H9 (cell line): ENCODE measurements at regions not wholly inside any gene's neighbourhood (a gene's known extent, or its start where the extent isn't known, plus 50 kb on each side); places are given as distances from the start of the nearest gene placed in this dataset.

Experiments
- DNase-seq: peaks from one replicate; pipeline ENCODE4 v3.0.0-alpha.2; 2017
- H2AFZ ChIP-seq: one replicate; pipeline ENCODE4 v1.6.1; 2013; ENCODE audit warnings: mild to moderate bottlenecking, low read length, control low read depth, moderate library complexity
- H2AK5ac ChIP-seq: 2 replicates; pipeline ENCODE4 v1.6.1; 2013; ENCODE audit warnings: low read length, control low read depth, mixed read lengths; ENCODE audit not compliant: insufficient read length
- H2BK120ac ChIP-seq: one replicate; pipeline ENCODE4 v1.6.1; 2013; ENCODE audit warnings: low read depth, mild to moderate bottlenecking, low read length, control low read depth, inconsistent platforms; ENCODE audit not compliant: poor library complexity, severe bottlenecking
- H2BK12ac ChIP-seq: 2 replicates; pipeline ENCODE4 v1.6.1; 2013; ENCODE audit warnings: low read length, control low read depth, mixed read lengths, low read depth; ENCODE audit not compliant: insufficient read length
- H2BK15ac ChIP-seq: 2 replicates; pipeline ENCODE4 v1.6.1; 2013; ENCODE audit warnings: low read depth, low read length, control low read depth
- H2BK20ac ChIP-seq: one replicate; pipeline ENCODE4 v1.6.1; 2013; ENCODE audit warnings: low read depth, mild to moderate bottlenecking, low read length, control low read depth, inconsistent platforms; ENCODE audit not compliant: poor library complexity, severe bottlenecking
- H2BK5ac ChIP-seq: 2 replicates; pipeline ENCODE4 v1.6.1; 2013; ENCODE audit warnings: low read length, control low read depth, mixed read lengths; ENCODE audit not compliant: insufficient read length
- H3K14ac ChIP-seq: 2 replicates; pipeline ENCODE4 v1.6.1; 2013; ENCODE audit warnings: low read length, control low read depth; ENCODE audit not compliant: insufficient read depth
- H3K18ac ChIP-seq: 2 replicates; pipeline ENCODE4 v1.6.1; 2013; ENCODE audit warnings: low read depth, mild to moderate bottlenecking, mixed read lengths, low read length, control low read depth; ENCODE audit not compliant: insufficient read length
- H3K23ac ChIP-seq: 2 replicates; pipeline ENCODE4 v1.6.1; 2013; ENCODE audit warnings: low read length, control low read depth, mixed read lengths, low read depth; ENCODE audit not compliant: insufficient read length
- H3K23me2 ChIP-seq: 2 replicates; pipeline ENCODE4 v1.6.1; 2013; ENCODE audit warnings: low read depth, mild to moderate bottlenecking, mixed read lengths, low read length, control low read depth; ENCODE audit not compliant: insufficient read length, poor library complexity, severe bottlenecking
- H3K27ac ChIP-seq: 2 replicates; pipeline ENCODE4 v1.5.1; 2013; ENCODE audit warnings: low read length, control low read depth, mixed read lengths, low read depth; ENCODE audit not compliant: insufficient read length
- H3K27me3 ChIP-seq: 2 replicates; pipeline ENCODE4 v1.6.1; 2013; ENCODE audit warnings: low read length, control low read depth, inconsistent platforms; ENCODE audit not compliant: insufficient read depth
- H3K4ac ChIP-seq: 2 replicates; pipeline ENCODE4 v1.6.1; 2013; ENCODE audit warnings: low read depth, mild to moderate bottlenecking, control low read depth, inconsistent platforms, low read length, moderate library complexity
- H3K4me1 ChIP-seq: 2 replicates; pipeline ENCODE4 v1.6.1; 2013; ENCODE audit warnings: low read length, control low read depth, inconsistent platforms; ENCODE audit not compliant: insufficient read depth
- H3K4me2 ChIP-seq: 2 replicates; pipeline ENCODE4 v1.6.1; 2013; ENCODE audit warnings: low read length, control low read depth, mixed read lengths; ENCODE audit not compliant: insufficient read length, insufficient read depth
- H3K56ac ChIP-seq: 2 replicates; pipeline ENCODE4 v1.6.1; 2013; ENCODE audit warnings: low read depth, mild to moderate bottlenecking, mixed read lengths, low read length, control low read depth; ENCODE audit not compliant: insufficient read length
- H3K79me1 ChIP-seq: 2 replicates; pipeline ENCODE4 v1.6.1; 2013; ENCODE audit warnings: low read depth, mild to moderate bottlenecking, moderate library complexity, low read length, control low read depth, inconsistent platforms; ENCODE audit not compliant: insufficient read depth, poor library complexity, severe bottlenecking
- H3K79me2 ChIP-seq: 2 replicates; pipeline ENCODE4 v1.6.1; 2013; ENCODE audit warnings: low read length, control low read depth, inconsistent platforms; ENCODE audit not compliant: insufficient read depth
- H3K9ac ChIP-seq: 2 replicates; pipeline ENCODE4 v1.6.1; 2013; ENCODE audit warnings: low read length, control low read depth, mixed read lengths; ENCODE audit not compliant: insufficient read length; ENCODE audit errors: extremely low read depth
- H3K9me3 ChIP-seq: one replicate; pipeline ENCODE4 v1.6.1; 2013; ENCODE audit warnings: low read depth, low read length, inconsistent platforms; ENCODE audit not compliant: control insufficient read depth
- H3T11ph ChIP-seq: one replicate; pipeline ENCODE4 v1.6.1; 2013; ENCODE audit warnings: mild to moderate bottlenecking, low read length, control low read depth, inconsistent platforms
- H4K20me1 ChIP-seq: one replicate; pipeline ENCODE4 v1.6.1; 2013; ENCODE audit not compliant: control insufficient read depth, insufficient read length, insufficient read depth
- H4K5ac ChIP-seq: 2 replicates; pipeline ENCODE4 v1.6.1; 2013; ENCODE audit warnings: low read depth, mild to moderate bottlenecking, mixed read lengths, low read length, control low read depth; ENCODE audit not compliant: insufficient read length
- H4K8ac ChIP-seq: replicated peaks from 2 replicates; pipeline ENCODE4 v1.6.1; 2013; ENCODE audit warnings: low read length, control low read depth, mixed read lengths, low read depth; ENCODE audit not compliant: insufficient read length
- H4K91ac ChIP-seq: 2 replicates; pipeline ENCODE4 v1.6.1; 2013; ENCODE audit warnings: low read depth, mild to moderate bottlenecking, moderate library complexity, mixed read lengths, low read length, control low read depth; ENCODE audit not compliant: insufficient read length
- H3K27ac Mint-ChIP-seq, 3 experiments: 2 replicates in 2 of 3; 3 replicates in 1 of 3; pipeline ENCODE4 v1.8.0; 2020 to 2021; ENCODE audit warnings: mixed read lengths in 3 of 3, mild to moderate bottlenecking in 1 of 3, moderate library complexity in 1 of 3
- H3K27me3 Mint-ChIP-seq: 2 replicates; pipeline ENCODE4 v1.8.0; 2021; ENCODE audit warnings: low read depth, mild to moderate bottlenecking, moderate library complexity, mixed read lengths
- H3K36me3 Mint-ChIP-seq, 3 experiments: 2 replicates in 2 of 3; 3 replicates in 1 of 3; pipeline ENCODE4 v1.8.0; 2020 to 2021; ENCODE audit warnings: low read depth in 3 of 3, mixed read lengths in 3 of 3; ENCODE audit not compliant: insufficient read depth in 1 of 3
- H3K4me1 Mint-ChIP-seq, 2 experiments: 2 replicates each; pipeline ENCODE4 v1.8.0; 2020; ENCODE audit warnings: mixed read lengths in 2 of 2
- H3K4me3 Mint-ChIP-seq, 2 experiments: 2 replicates in 1 of 2; 3 replicates in 1 of 2; pipeline ENCODE4 v1.8.0; 2020 to 2021; ENCODE audit warnings: mild to moderate bottlenecking in 2 of 2, mixed read lengths in 2 of 2, moderate library complexity in 1 of 2
- H3K9me3 Mint-ChIP-seq, 2 experiments: 2 replicates in 1 of 2; 3 replicates in 1 of 2; pipeline ENCODE4 v1.8.0; 2020; ENCODE audit warnings: mild to moderate bottlenecking in 2 of 2, mixed read lengths in 2 of 2, moderate library complexity in 1 of 2
- WGBS: extraction: QIAGEN DNeasy Blood & Tissue Kit; methylation state at CpG from one replicate; pipeline ENCODE4 v1.1.7; 2013; ENCODE audit warnings: missing lambda C conversion rate, low lambda C conversion rate, mixed read lengths; ENCODE audit not compliant: insufficient read length; ENCODE audit errors: extremely low coverage; 5-methylcytosine and 5-hydroxymethylcytosine counted together
- TF ChIP-seq, protein P1 (sequence below): fragments of 200-600 bp; sonication (generic); conservative IDR thresholded peaks from 3 replicates; pipeline ENCODE4 v1.8.0; 2021; ENCODE audit warnings: antibody characterized with exemption, mild to moderate bottlenecking

GRCh38 chr7:130949550-130949949, 215.5 kb upstream of the KLF14 start:
- H2AFZ ChIP-seq, result no peak overlapping the region
- H2BK5ac ChIP-seq, result no peak overlapping the region
- H2BK20ac ChIP-seq, result no peak overlapping the region
- no peak overlapping the region for H3K18ac ChIP-seq
- H2BK120ac ChIP-seq, result no peak overlapping the region
- H3K79me1 ChIP-seq, result no peaks in the 10 kb centered on the region
- H4K20me1 ChIP-seq, result no peaks in the 10 kb centered on the region
- no peaks in the 10 kb centered on the region; a peak in 1 of 5 replicates for H3K9me3 Mint-ChIP-seq
- H4K8ac ChIP-seq, result no peak overlapping the region
- peaks cover 9% of the 10 kb centered on the region; the same call in 1 of the 2 replicates for H3K4me1 ChIP-seq
- H3K4me2 ChIP-seq, result no peak overlapping the region
- no peak overlapping the region for H3K27ac Mint-ChIP-seq
- H3K27ac ChIP-seq, result no peak overlapping the region
- H3K4me3 Mint-ChIP-seq, result no peak overlapping the region
- no peaks in the 10 kb centered on the region for H3K79me2 ChIP-seq
- DNase-seq, result no peak
- H3K23me2 ChIP-seq, result no peaks in the 10 kb centered on the region
- no peak overlapping the region for H3K9ac ChIP-seq
- no peaks in the 10 kb centered on the region; a peak in 3 of 7 replicates for H3K36me3 Mint-ChIP-seq
- no peak overlapping the region for H2BK15ac ChIP-seq
- peaks cover 6 to 10% of the 10 kb centered on the region in 2 experiments for H3K4me1 Mint-ChIP-seq
- H3K23ac ChIP-seq, result no peak overlapping the region
- H3K14ac ChIP-seq, result no peak overlapping the region
- no peak overlapping the region for H3T11ph ChIP-seq
- no peak overlapping the region for H3K4ac ChIP-seq
- H2AK5ac ChIP-seq, result no peak overlapping the region
- no peak overlapping the region for H4K5ac ChIP-seq
- H2BK12ac ChIP-seq, result no peak overlapping the region
- TF ChIP-seq, protein P1, sequence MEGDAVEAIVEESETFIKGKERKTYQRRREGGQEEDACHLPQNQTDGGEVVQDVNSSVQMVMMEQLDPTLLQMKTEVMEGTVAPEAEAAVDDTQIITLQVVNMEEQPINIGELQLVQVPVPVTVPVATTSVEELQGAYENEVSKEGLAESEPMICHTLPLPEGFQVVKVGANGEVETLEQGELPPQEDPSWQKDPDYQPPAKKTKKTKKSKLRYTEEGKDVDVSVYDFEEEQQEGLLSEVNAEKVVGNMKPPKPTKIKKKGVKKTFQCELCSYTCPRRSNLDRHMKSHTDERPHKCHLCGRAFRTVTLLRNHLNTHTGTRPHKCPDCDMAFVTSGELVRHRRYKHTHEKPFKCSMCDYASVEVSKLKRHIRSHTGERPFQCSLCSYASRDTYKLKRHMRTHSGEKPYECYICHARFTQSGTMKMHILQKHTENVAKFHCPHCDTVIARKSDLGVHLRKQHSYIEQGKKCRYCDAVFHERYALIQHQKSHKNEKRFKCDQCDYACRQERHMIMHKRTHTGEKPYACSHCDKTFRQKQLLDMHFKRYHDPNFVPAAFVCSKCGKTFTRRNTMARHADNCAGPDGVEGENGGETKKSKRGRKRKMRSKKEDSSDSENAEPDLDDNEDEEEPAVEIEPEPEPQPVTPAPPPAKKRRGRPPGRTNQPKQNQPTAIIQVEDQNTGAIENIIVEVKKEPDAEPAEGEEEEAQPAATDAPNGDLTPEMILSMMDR, result no peak
- H3K27me3 Mint-ChIP-seq, result no peaks in the 10 kb centered on the region
- H3K56ac ChIP-seq, result no peak overlapping the region
- no peaks in the 10 kb centered on the region for H3K27me3 ChIP-seq
- H4K91ac ChIP-seq, result no peak overlapping the region
- WGBS, result no CpG with 5 or more reads among the region's 2 CpGs
- no peaks in the 10 kb centered on the region for H3K9me3 ChIP-seq
